ENCODE measurements at regions not wholly inside any gene's neighbourhood (a gene's known extent, or its start where the extent isn't known, plus 50 kb on each side); places are given as distances from the start of the nearest gene placed in this dataset.

DNA sequence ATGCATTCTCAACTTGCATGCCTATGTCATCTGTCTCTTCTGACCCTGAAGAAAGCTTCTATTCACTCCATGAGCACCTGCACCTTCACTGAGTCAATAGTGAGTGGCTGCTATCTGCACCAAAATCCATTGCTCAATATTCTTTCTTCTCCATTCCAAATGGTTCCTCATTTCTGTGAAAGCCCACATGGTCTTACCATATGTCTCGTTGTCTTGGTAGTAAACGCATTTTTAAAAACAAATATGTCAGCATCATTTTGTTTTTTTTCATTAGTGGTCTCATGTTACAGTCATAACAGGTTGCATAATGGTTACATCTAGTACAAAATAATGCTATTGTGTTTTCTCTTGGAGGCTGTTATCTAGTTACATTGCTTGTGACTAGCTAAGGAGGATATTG, 106.9 kb upstream of the CPM start:
- H3K4me3 ChIP-seq (ENCODE audit: low read depth, low read length) = no peak overlapping the region
- TF ChIP-seq, protein P1, sequence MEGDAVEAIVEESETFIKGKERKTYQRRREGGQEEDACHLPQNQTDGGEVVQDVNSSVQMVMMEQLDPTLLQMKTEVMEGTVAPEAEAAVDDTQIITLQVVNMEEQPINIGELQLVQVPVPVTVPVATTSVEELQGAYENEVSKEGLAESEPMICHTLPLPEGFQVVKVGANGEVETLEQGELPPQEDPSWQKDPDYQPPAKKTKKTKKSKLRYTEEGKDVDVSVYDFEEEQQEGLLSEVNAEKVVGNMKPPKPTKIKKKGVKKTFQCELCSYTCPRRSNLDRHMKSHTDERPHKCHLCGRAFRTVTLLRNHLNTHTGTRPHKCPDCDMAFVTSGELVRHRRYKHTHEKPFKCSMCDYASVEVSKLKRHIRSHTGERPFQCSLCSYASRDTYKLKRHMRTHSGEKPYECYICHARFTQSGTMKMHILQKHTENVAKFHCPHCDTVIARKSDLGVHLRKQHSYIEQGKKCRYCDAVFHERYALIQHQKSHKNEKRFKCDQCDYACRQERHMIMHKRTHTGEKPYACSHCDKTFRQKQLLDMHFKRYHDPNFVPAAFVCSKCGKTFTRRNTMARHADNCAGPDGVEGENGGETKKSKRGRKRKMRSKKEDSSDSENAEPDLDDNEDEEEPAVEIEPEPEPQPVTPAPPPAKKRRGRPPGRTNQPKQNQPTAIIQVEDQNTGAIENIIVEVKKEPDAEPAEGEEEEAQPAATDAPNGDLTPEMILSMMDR (IDR thresholded peaks at IDR 0.05; ENCODE audit: insufficient read depth, low read length) = no peak
- no peak for DNase-seq (ENCODE audit: low read depth)

DNA sequence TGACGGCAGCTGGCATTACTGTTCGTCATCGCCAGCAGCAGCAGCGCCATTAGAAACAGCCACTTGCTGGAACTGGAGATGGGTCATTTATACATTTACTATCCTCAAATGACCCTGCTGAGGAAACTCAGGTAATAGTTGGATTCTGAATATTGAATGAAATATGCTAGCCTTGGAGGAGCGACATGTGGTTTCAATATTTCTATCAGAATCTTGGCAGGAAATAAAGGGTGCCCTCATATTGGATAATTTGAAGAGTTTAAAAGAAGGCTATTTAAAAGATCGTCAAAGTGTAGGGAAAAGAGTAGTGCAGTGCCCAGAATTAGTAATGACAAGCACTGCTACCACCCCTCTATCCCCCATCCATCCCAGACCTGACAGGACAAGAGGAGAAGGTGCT, 109.6 kb upstream of the CPM start:
- no peak for DNase-seq (ENCODE audit: low read depth)
- TF ChIP-seq, protein P1 (IDR thresholded peaks at IDR 0.05; ENCODE audit: insufficient read depth, low read length) = no peak
- H3K4me3 ChIP-seq (ENCODE audit: low read depth, low read length) = no peak overlapping the region

DNA sequence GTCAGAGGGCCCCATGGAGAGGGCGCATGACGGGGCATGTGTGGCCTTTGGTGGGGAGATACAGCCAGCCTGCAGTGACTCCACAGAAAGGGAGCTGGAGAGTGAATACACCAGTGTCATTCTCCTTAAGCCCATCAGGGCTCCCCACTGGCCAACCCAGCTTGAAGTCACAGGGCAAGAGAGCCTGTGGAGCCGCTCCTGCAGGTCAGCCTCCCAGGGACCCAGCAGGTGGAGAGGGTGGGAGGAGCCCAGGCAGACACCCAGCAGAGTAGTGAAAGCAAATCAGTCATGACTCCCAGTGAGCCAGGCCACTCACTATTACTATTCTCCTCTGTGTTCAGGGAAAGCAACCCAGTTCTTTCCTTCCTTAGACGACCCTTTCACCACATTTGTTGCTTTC, 110.0 kb upstream of the CPM start:
- DNase-seq (ENCODE audit: low read depth) = no peak
- H3K4me3 ChIP-seq (ENCODE audit: low read depth, low read length) = no peak overlapping the region
- TF ChIP-seq, protein P1 (IDR thresholded peaks at IDR 0.05; ENCODE audit: insufficient read depth, low read length) = no peak

DNA sequence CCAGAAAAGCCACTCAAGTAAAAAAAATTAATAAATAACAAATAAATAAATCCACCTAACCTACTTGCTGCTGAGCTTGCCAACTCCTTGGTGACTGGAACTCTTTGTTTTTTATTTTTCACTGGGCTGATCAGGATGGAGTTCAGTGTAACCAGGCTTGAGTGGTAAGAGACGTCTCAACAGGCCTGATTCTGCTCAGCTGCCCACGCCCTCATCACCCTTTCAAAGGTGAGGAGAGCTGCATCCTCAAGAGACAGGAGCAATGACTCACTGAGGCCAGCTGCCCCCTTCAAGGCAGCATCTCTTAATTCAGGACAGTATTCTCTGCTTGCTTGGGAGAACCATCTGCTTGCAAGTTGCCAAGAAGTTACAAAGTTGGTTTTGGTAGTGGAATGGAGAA, 111.9 kb upstream of the CPM start:
- H3K4me3 ChIP-seq (ENCODE audit: low read depth, low read length) = no peak overlapping the region
- TF ChIP-seq, protein P1 (IDR thresholded peaks at IDR 0.05; ENCODE audit: insufficient read depth, low read length) = no peak
- no peak for DNase-seq (ENCODE audit: low read depth)

DNA sequence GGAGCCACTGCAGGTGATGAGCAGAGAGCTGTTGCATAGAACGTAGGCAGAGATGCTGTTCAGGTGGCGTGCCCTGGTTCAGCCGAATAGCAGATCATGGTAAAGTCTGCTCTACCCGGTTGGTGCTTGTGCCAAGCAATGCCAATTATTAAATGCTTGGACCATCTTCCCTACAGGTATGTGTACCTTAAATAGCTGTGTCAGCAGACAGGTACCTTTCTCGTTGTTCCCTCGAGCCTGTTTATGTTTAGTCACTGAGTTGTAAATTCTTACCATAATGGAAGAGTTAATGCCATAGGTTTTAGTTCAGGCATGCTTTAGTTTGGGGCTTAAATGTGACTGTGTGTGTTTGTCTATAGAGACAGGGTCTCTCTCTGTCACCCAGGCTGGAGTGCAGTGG, 112.5 kb upstream of the CPM start:
- no peak for DNase-seq (ENCODE audit: low read depth)
- TF ChIP-seq, protein P1 (IDR thresholded peaks at IDR 0.05; ENCODE audit: insufficient read depth, low read length) = no peak
- H3K4me3 ChIP-seq (ENCODE audit: low read depth, low read length) = no peak overlapping the region

DNA sequence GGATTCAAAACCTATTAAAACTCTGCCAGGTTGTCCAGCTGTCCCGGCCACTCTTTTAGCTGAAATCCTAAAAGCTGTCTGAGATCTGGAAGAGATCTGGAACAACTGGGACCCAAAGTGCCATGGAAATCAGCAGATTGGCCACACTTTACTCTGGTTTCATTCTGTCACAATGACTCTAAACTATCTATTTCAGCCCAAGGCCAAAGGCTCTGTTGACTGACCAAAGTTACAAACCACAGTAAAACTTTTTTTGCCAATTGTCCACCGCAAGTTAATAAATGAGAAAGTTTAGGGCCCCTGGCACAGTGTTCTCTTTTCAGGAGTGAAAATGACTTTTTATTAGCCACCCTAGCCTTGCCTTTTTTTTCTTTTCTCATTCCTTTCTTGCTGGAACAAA, 113.4 kb upstream of the CPM start:
- DNase-seq (ENCODE audit: low read depth) = no peak
- TF ChIP-seq, protein P1 (IDR thresholded peaks at IDR 0.05; ENCODE audit: insufficient read depth, low read length) = no peak

DNA sequence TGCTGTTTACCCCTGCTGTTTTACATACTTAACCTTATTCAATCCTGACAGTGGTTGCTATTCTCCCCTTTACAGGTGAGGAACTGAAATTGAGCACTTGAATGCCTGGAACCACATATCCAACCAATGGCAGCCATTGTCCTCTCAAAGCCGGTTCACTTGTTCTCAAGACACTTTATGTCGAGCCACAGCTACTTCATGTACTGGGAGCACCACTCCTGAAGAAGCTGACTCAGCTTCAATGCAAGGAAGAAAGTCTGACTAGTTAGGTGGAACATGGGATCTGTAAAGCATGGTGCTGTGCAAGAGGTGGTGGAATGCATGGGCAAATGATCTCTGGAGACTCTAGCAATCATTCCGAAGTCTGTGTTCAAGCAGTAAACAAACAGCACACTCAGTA, 113.9 kb upstream of the CPM start:
- TF ChIP-seq, protein P1 (IDR thresholded peaks at IDR 0.05; ENCODE audit: insufficient read depth, low read length) = no peak
- DNase-seq (ENCODE audit: low read depth) = no peak
- no peak overlapping the region for H3K4me3 ChIP-seq (ENCODE audit: low read depth, low read length)

More for the DNA sequence above, 113.4 kb upstream of the CPM start:
- no peak overlapping the region for H3K4me3 ChIP-seq (ENCODE audit: low read depth, low read length)
